Trophoblast cell (in vitro differentiated cells and primary cell): ENCODE measurements at regions not wholly inside any gene's neighbourhood (a gene's known extent, or its start where the extent isn't known, plus 50 kb on each side); places are given as distances from the start of the nearest gene placed in this dataset.

Experiments
- DNase-seq, 2 donors: peaks; one replicate each; pipeline ENCODE4 v3.0.0-alpha.2; 2016
- H2AFZ ChIP-seq: 2 replicates; pipeline ENCODE4 v1.6.1; 2013; ENCODE audit warnings: low read length, moderate library complexity, mild to moderate bottlenecking; ENCODE audit not compliant: insufficient read depth, poor library complexity
- H2AK5ac ChIP-seq: 2 replicates; pipeline ENCODE4 v1.6.1; 2013; ENCODE audit warnings: mild to moderate bottlenecking, low read length
- H2BK120ac ChIP-seq: 2 replicates; pipeline ENCODE4 v1.6.1; 2013; ENCODE audit warnings: low read length, mild to moderate bottlenecking, moderate library complexity; ENCODE audit not compliant: insufficient read depth, poor library complexity
- H2BK12ac ChIP-seq: 2 replicates; pipeline ENCODE4 v1.6.1; 2013; ENCODE audit warnings: mild to moderate bottlenecking, low read length, moderate library complexity
- H2BK5ac ChIP-seq: 2 replicates; pipeline ENCODE4 v1.6.1; 2013; ENCODE audit warnings: low read length, low read depth, moderate library complexity, mild to moderate bottlenecking; ENCODE audit not compliant: poor library complexity
- H3K14ac ChIP-seq: 2 replicates; pipeline ENCODE4 v1.6.1; 2013; ENCODE audit warnings: mild to moderate bottlenecking, low read length
- H3K18ac ChIP-seq: 2 replicates; pipeline ENCODE4 v1.6.1; 2013; ENCODE audit warnings: mild to moderate bottlenecking, low read length
- H3K23ac ChIP-seq: 2 replicates; pipeline ENCODE4 v1.6.1; 2013; ENCODE audit warnings: low read length
- H3K27ac ChIP-seq: 2 replicates; pipeline ENCODE4 v1.5.1; 2013; ENCODE audit warnings: low read depth, mild to moderate bottlenecking, inconsistent platforms, low read length, moderate library complexity
- H3K27me3 ChIP-seq: 2 replicates; pipeline ENCODE4 v1.6.1; 2013; ENCODE audit warnings: inconsistent platforms, mild to moderate bottlenecking, low read length, moderate library complexity; ENCODE audit not compliant: insufficient read depth
- H3K36me3 ChIP-seq, 2 experiments: 1 replicate in 1 of 2; 2 replicates in 1 of 2; pipeline ENCODE4 v1.6.1; 2013; ENCODE audit warnings: low read length in 2 of 2, mild to moderate bottlenecking in 2 of 2, moderate library complexity in 1 of 2; ENCODE audit not compliant: insufficient read depth in 2 of 2, control insufficient read depth in 1 of 2
- H3K4ac ChIP-seq: 2 replicates; pipeline ENCODE4 v1.6.1; 2013; ENCODE audit warnings: low read depth, mild to moderate bottlenecking, low read length, moderate library complexity
- H3K4me1 ChIP-seq, 2 experiments: 1 replicate in 1 of 2; 2 replicates in 1 of 2; pipeline ENCODE4 v1.6.1; 2013; ENCODE audit warnings: low read length in 2 of 2, mild to moderate bottlenecking in 2 of 2, moderate library complexity in 1 of 2; ENCODE audit not compliant: insufficient read depth in 2 of 2, control insufficient read depth in 1 of 2
- H3K4me2 ChIP-seq: 2 replicates; pipeline ENCODE4 v1.6.1; 2013; ENCODE audit warnings: inconsistent platforms, mild to moderate bottlenecking, low read length, moderate library complexity
- H3K4me3 ChIP-seq: 2 replicates; pipeline ENCODE4 v1.5.1; 2013; ENCODE audit warnings: mild to moderate bottlenecking, low read depth, low read length, inconsistent platforms
- H3K79me1 ChIP-seq: one replicate; pipeline ENCODE4 v1.6.1; 2013; ENCODE audit warnings: low read length
- H3K79me2 ChIP-seq: 2 replicates; pipeline ENCODE4 v1.6.1; 2013; ENCODE audit warnings: low read length, mild to moderate bottlenecking; ENCODE audit not compliant: control insufficient read depth, insufficient read depth, poor library complexity
- H3K9ac ChIP-seq: 2 replicates; pipeline ENCODE4 v1.6.1; 2013; ENCODE audit warnings: mild to moderate bottlenecking, low read length
- H3K9me3 ChIP-seq: 2 replicates; pipeline ENCODE4 v1.6.1; 2013; ENCODE audit warnings: low read depth, mild to moderate bottlenecking, control low read depth, inconsistent platforms, low read length; ENCODE audit not compliant: insufficient read depth
- H4K12ac ChIP-seq: 2 replicates; pipeline ENCODE4 v1.6.1; 2013; ENCODE audit warnings: low read depth, mild to moderate bottlenecking, low read length, moderate library complexity
- H4K8ac ChIP-seq: 2 replicates; pipeline ENCODE4 v1.6.1; 2013; ENCODE audit warnings: low read depth, mild to moderate bottlenecking, low read length, moderate library complexity
- H4K91ac ChIP-seq: one replicate; pipeline ENCODE4 v1.6.1; 2013; ENCODE audit warnings: low read depth, mild to moderate bottlenecking, low read length, moderate library complexity
- WGBS: extraction: QIAGEN DNeasy Blood & Tissue Kit; methylation state at CpG from one replicate; pipeline ENCODE4 v1.1.7; 2013; ENCODE audit warnings: missing lambda C conversion rate; ENCODE audit not compliant: insufficient read length, insufficient coverage; ENCODE audit errors: extremely low coverage; 5-methylcytosine and 5-hydroxymethylcytosine counted together

- no peak overlapping the region for H4K12ac ChIP-seq
- no peak overlapping the region for H3K27ac ChIP-seq
- no peaks in the 10 kb centered on the region for H3K79me1 ChIP-seq
- no peaks in the 10 kb centered on the region for H3K79me2 ChIP-seq
- no peak overlapping the region for H3K4me3 ChIP-seq
- H2AFZ ChIP-seq: no peak overlapping the region
- no peak overlapping the region for H3K4me2 ChIP-seq
- no peak overlapping the region for H3K14ac ChIP-seq
- H4K91ac ChIP-seq: no peak overlapping the region
- no peak overlapping the region for H2BK120ac ChIP-seq
- no peaks in the 10 kb centered on the region for H3K36me3 ChIP-seq
- H3K18ac ChIP-seq: no peak overlapping the region
- H3K4me1 ChIP-seq: no peaks in the 10 kb centered on the region
- no peak overlapping the region for H3K4ac ChIP-seq
- H2AK5ac ChIP-seq: no peak overlapping the region
- no peaks in the 10 kb centered on the region for H3K27me3 ChIP-seq
- no peak overlapping the region for H2BK5ac ChIP-seq
- no peak overlapping the region for H4K8ac ChIP-seq
- no CpG with 5 or more reads among the region's 2 CpGs for WGBS
- H3K23ac ChIP-seq: no peak overlapping the region
- H2BK12ac ChIP-seq: no peak overlapping the region
- H3K9me3 ChIP-seq: no peaks in the 10 kb centered on the region
- no peak overlapping the region for H3K9ac ChIP-seq
- no peak for DNase-seq
These were observed 575.9 kb upstream of the JAG1 start for GRCh38 chr20:11249683-11250082.

- H3K9me3 ChIP-seq: no peaks in the 10 kb centered on the region
- no peak overlapping the region for H3K27ac ChIP-seq
- H3K4me2 ChIP-seq: no peak overlapping the region
- no peaks in the 10 kb centered on the region for H3K4me1 ChIP-seq
- no peak for DNase-seq
- H3K4me3 ChIP-seq: no peak overlapping the region
- H2BK5ac ChIP-seq: no peak overlapping the region
- H4K91ac ChIP-seq: no peak overlapping the region
- no peak overlapping the region for H2AFZ ChIP-seq
- no peak overlapping the region for H3K4ac ChIP-seq
- WGBS: no CpG with 5 or more reads among the region's 1 CpG
- H2BK12ac ChIP-seq: no peak overlapping the region
- H4K8ac ChIP-seq: no peak overlapping the region
- no peaks in the 10 kb centered on the region for H3K27me3 ChIP-seq
- H2AK5ac ChIP-seq: no peak overlapping the region
- no peak overlapping the region for H2BK120ac ChIP-seq
- H3K14ac ChIP-seq: no peak overlapping the region
- H3K23ac ChIP-seq: no peak overlapping the region
- no peaks in the 10 kb centered on the region for H3K79me2 ChIP-seq
- no peaks in the 10 kb centered on the region for H3K36me3 ChIP-seq
- no peak overlapping the region for H3K9ac ChIP-seq
- H4K12ac ChIP-seq: no peak overlapping the region
- H3K18ac ChIP-seq: no peak overlapping the region
- no peaks in the 10 kb centered on the region for H3K79me1 ChIP-seq
These were observed 578.6 kb upstream of the JAG1 start for GRCh38 chr20:11252447-11252846.

GRCh38 chr20:11255455-11255854, 581.7 kb upstream of the JAG1 start:
- no peaks in the 10 kb centered on the region for H3K79me1 ChIP-seq
- H3K4me1 ChIP-seq: no peaks in the 10 kb centered on the region
- no peak overlapping the region for H3K14ac ChIP-seq
- no peaks in the 10 kb centered on the region for H3K79me2 ChIP-seq
- H3K4ac ChIP-seq: no peak overlapping the region
- DNase-seq: no peak
- no peak overlapping the region for H3K18ac ChIP-seq
- no peak overlapping the region for H2BK120ac ChIP-seq
- no peak overlapping the region for H4K8ac ChIP-seq
- H3K9ac ChIP-seq: no peak overlapping the region
- no peak overlapping the region for H3K27ac ChIP-seq
- H3K4me3 ChIP-seq: no peak overlapping the region
- H3K23ac ChIP-seq: no peak overlapping the region
- no peak overlapping the region for H2AFZ ChIP-seq
- no peaks in the 10 kb centered on the region for H3K9me3 ChIP-seq
- no peaks in the 10 kb centered on the region for H3K36me3 ChIP-seq
- H2BK12ac ChIP-seq: no peak overlapping the region
- no peak overlapping the region for H2AK5ac ChIP-seq
- H4K91ac ChIP-seq: no peak overlapping the region
- H2BK5ac ChIP-seq: no peak overlapping the region
- no CpG with 5 or more reads among the region's 1 CpG for WGBS
- no peaks in the 10 kb centered on the region for H3K27me3 ChIP-seq
- H3K4me2 ChIP-seq: no peak overlapping the region
- H4K12ac ChIP-seq: no peak overlapping the region

- H4K91ac ChIP-seq: no peak overlapping the region
- no peak for DNase-seq
- no peak overlapping the region for H2BK120ac ChIP-seq
- H3K9ac ChIP-seq: no peak overlapping the region
- H3K36me3 ChIP-seq: no peaks in the 10 kb centered on the region
- H3K79me1 ChIP-seq: no peaks in the 10 kb centered on the region
- no peak overlapping the region for H3K27ac ChIP-seq
- H3K79me2 ChIP-seq: no peaks in the 10 kb centered on the region
- H2AK5ac ChIP-seq: no peak overlapping the region
- H3K4me1 ChIP-seq: no peaks in the 10 kb centered on the region
- no peak overlapping the region for H3K18ac ChIP-seq
- no peak overlapping the region for H3K23ac ChIP-seq
- no peak overlapping the region for H2BK5ac ChIP-seq
- no peaks in the 10 kb centered on the region for H3K9me3 ChIP-seq
- no peak overlapping the region for H4K8ac ChIP-seq
- no peak overlapping the region for H4K12ac ChIP-seq
- no peak overlapping the region for H3K4me3 ChIP-seq
- H3K14ac ChIP-seq: no peak overlapping the region
- no peak overlapping the region for H3K4ac ChIP-seq
- H3K4me2 ChIP-seq: no peak overlapping the region
- H2BK12ac ChIP-seq: no peak overlapping the region
- H2AFZ ChIP-seq: no peak overlapping the region
- no peaks in the 10 kb centered on the region for H3K27me3 ChIP-seq
These were observed 582.1 kb upstream of the JAG1 start for GRCh38 chr20:11255860-11256259.
